ENCODE measurements at regions not wholly inside any gene's neighbourhood (a gene's known extent, or its start where the extent isn't known, plus 50 kb on each side); places are given as distances from the start of the nearest gene placed in this dataset.
A peak's percentile ranks its signal among the peaks of the same experiment; 100 is the strongest.
"Not testable (repeated sequence)": the region's sequence is repeated elsewhere in the genome, so short reads cannot be mapped to it uniquely, and the experiment has no call there.

GRCh38 chrX:149420566-149420965, 84.5 kb downstream of the IDS start:
- not testable (repeated sequence) for DNase-seq

- no peak for DNase-seq
Observed at GRCh38 chrX:149398027-149398426, 107.1 kb downstream of the IDS start.

GRCh38 chrX:149392921-149393320, 112.2 kb downstream of the IDS start:
- peak; percentile 7 for DNase-seq

GRCh38 chrX:149383852-149384251, 121.3 kb downstream of the IDS start:
- no peak for DNase-seq

- DNase-seq = no peak
Observed at GRCh38 chrX:149374751-149375150, 130.4 kb downstream of the IDS start.

GRCh38 chrX:149372866-149373265, 132.2 kb downstream of the IDS start:
- no peak for DNase-seq

- no peak for DNase-seq
Observed at GRCh38 chrX:149371986-149372385, 133.1 kb downstream of the IDS start.

GRCh38 chrX:149370097-149370496, 135.0 kb downstream of the IDS start:
- DNase-seq = no peak

- DNase-seq = no peak
Observed at GRCh38 chrX:149365552-149365951, 139.6 kb downstream of the IDS start.

GRCh38 chrX:149365061-149365460, 140.0 kb downstream of the IDS start:
- DNase-seq = no peak

GRCh38 chrX:149363965-149364364, 141.1 kb downstream of the IDS start:
- no peak for DNase-seq

- no peak for DNase-seq
Observed at GRCh38 chrX:149346306-149346705, 158.8 kb downstream of the IDS start.

GRCh38 chrX:149322316-149322715, 182.8 kb downstream of the IDS start:
- DNase-seq = no peak

GRCh38 chrX:149313871-149314371, 191.2 kb downstream of the IDS start:
- DNase-seq = no peak

GRCh38 chrX:149312988-149313387, 192.1 kb downstream of the IDS start:
- DNase-seq = no peak

GRCh38 chrX:149312097-149312496, 193.0 kb downstream of the IDS start:
- no peak for DNase-seq

GRCh38 chrX:149302705-149303104, 202.4 kb downstream of the IDS start:
- no peak for DNase-seq

- DNase-seq = no peak
Observed at GRCh38 chrX:149298111-149298510, 207.0 kb downstream of the IDS start.

GRCh38 chrX:149296092-149296491, 209.0 kb downstream of the IDS start:
- DNase-seq = no peak

- DNase-seq = no peak
Observed at GRCh38 chrX:149286940-149287349, 218.2 kb downstream of the IDS start.

- DNase-seq = no peak
Observed at GRCh38 chrX:149284616-149285015, 220.5 kb downstream of the IDS start.

- no peak for DNase-seq
Observed at GRCh38 chrX:149283853-149284252, 221.3 kb downstream of the IDS start.

- DNase-seq = no peak
Observed at GRCh38 chrX:149282909-149283308, 222.2 kb downstream of the IDS start.

GRCh38 chrX:149280011-149280410, 225.1 kb downstream of the IDS start:
- DNase-seq = no peak

GRCh38 chrX:149275836-149276235, 229.3 kb downstream of the IDS start:
- no peak for DNase-seq

Measured in NCI-H2029 treated with DMSO at 0.1 percent for 48 hours (cell line).